SU-DHL-6 (cell line): ENCODE measurements at regions not wholly inside any gene's neighbourhood (a gene's known extent, or its start where the extent isn't known, plus 50 kb on each side); places are given as distances from the start of the nearest gene placed in this dataset.
"Not testable (repeated sequence)": the region's sequence is repeated elsewhere in the genome, so short reads cannot be mapped to it uniquely, and the experiment has no call there.

Experiments used
- H2AFZ ChIP-seq: fragments of 200-600 bp; sonication (generic); 2 replicates; pipeline ENCODE4 v1.6.1; 2014; ENCODE audit warnings: low read depth, mild to moderate bottlenecking, moderate library complexity, mixed read lengths, antibody characterized with exemption, low read length; ENCODE audit not compliant: severe bottlenecking
- H3F3A ChIP-seq: fragments of 200-600 bp; shearing (Covaris generic); 2 replicates; pipeline ENCODE4 v1.6.0; 2016; ENCODE audit warnings: antibody characterized with exemption, mild to moderate bottlenecking; ENCODE audit not compliant: insufficient read depth
- H3K27ac ChIP-seq: fragments of 200-600 bp; sonication (generic); 2 replicates; pipeline ENCODE4 v1.5.1; 2016; ENCODE audit warnings: low read depth, mild to moderate bottlenecking, low read length, moderate library complexity, mixed read lengths
- H3K27me3 ChIP-seq: fragments of 200-600 bp; sonication (generic), shearing (Covaris generic); 2 replicates; pipeline ENCODE4 v1.6.0; 2014; ENCODE audit warnings: mild to moderate bottlenecking, low read length
- H3K36me3 ChIP-seq: fragments of 200-600 bp; sonication (generic); 2 replicates; pipeline ENCODE4 v1.6.1; 2014; ENCODE audit warnings: mild to moderate bottlenecking, low read length, mixed read lengths
- H3K4me2 ChIP-seq: fragments of 300-600, 200-600 bp; shearing (Covaris generic), sonication (generic); 2 replicates; pipeline ENCODE4 v1.6.0; 2014; ENCODE audit warnings: low read length, low read depth, mild to moderate bottlenecking; ENCODE audit not compliant: poor library complexity, severe bottlenecking
- H3K4me3 ChIP-seq: fragments of 200-600 bp; sonication (generic); 2 replicates; pipeline ENCODE4 v1.5.1; 2014; ENCODE audit warnings: antibody characterized with exemption, low read length, mild to moderate bottlenecking, mixed read lengths; ENCODE audit not compliant: insufficient read depth, poor library complexity, severe bottlenecking
- H3K79me2 ChIP-seq: fragments of 200-600 bp; sonication (generic); 2 replicates; pipeline ENCODE4 v1.6.1; 2014; ENCODE audit warnings: mild to moderate bottlenecking, low read length, moderate library complexity; ENCODE audit not compliant: insufficient read depth
- H3K9ac ChIP-seq: fragments of 200-600 bp; sonication (generic); 2 replicates; pipeline ENCODE4 v1.7.0; 2014; ENCODE audit warnings: mild to moderate bottlenecking, low read length
- H3K9me2 ChIP-seq: fragments of 200-600 bp; sonication (generic); replicated peaks from 2 replicates; pipeline ENCODE4 v1.6.1; 2014; ENCODE audit warnings: low read length; ENCODE audit not compliant: insufficient read depth
- H3K9me3 ChIP-seq: fragments of 200-600 bp; sonication (generic); 2 replicates; pipeline ENCODE4 v1.6.1; 2014; ENCODE audit warnings: low read length, mixed read lengths; ENCODE audit not compliant: insufficient read depth
- H4K20me1 ChIP-seq: fragments of 200-600 bp; sonication (generic); 2 replicates; pipeline ENCODE4 v1.6.1; 2014; ENCODE audit warnings: low read depth, mild to moderate bottlenecking, antibody characterized with exemption, low read length, moderate library complexity, mixed read lengths
- EZH2phosphoT487 ChIP-seq: fragments of 200-600 bp; sonication (generic), shearing (Covaris generic); conservative IDR thresholded peaks from 2 replicates; pipeline ENCODE4 v1.6.1; 2018; ENCODE audit warnings: mild to moderate bottlenecking, antibody characterized with exemption, low read length, moderate library complexity, mixed read lengths
- TF ChIP-seq, protein P1 (sequence below): fragments of 200-600 bp; sonication (generic); IDR thresholded peaks from one replicate; pipeline ENCODE4 v1.5.1; 2017; ENCODE audit warnings: antibody characterized with exemption, mild to moderate bottlenecking, low read length, moderate library complexity; ENCODE audit not compliant: insufficient read depth, poor library complexity, severe bottlenecking

GRCh38 chr9:25308549-25308948 lies 369.7 kb downstream of the TUSC1 start:
- H3K36me3 ChIP-seq = no peaks in the 10 kb centered on the region
- H3K79me2 ChIP-seq = no peaks in the 10 kb centered on the region
- no peak overlapping the region for H3K4me2 ChIP-seq
- TF ChIP-seq EZH2phosphoT487 = no peak
- TF ChIP-seq, protein P1, sequence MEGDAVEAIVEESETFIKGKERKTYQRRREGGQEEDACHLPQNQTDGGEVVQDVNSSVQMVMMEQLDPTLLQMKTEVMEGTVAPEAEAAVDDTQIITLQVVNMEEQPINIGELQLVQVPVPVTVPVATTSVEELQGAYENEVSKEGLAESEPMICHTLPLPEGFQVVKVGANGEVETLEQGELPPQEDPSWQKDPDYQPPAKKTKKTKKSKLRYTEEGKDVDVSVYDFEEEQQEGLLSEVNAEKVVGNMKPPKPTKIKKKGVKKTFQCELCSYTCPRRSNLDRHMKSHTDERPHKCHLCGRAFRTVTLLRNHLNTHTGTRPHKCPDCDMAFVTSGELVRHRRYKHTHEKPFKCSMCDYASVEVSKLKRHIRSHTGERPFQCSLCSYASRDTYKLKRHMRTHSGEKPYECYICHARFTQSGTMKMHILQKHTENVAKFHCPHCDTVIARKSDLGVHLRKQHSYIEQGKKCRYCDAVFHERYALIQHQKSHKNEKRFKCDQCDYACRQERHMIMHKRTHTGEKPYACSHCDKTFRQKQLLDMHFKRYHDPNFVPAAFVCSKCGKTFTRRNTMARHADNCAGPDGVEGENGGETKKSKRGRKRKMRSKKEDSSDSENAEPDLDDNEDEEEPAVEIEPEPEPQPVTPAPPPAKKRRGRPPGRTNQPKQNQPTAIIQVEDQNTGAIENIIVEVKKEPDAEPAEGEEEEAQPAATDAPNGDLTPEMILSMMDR = no peak
- H3F3A ChIP-seq = no peaks in the 10 kb centered on the region
- H2AFZ ChIP-seq = no peak overlapping the region
- H3K9me3 ChIP-seq = peaks cover 4% of the 10 kb centered on the region; the same call in 1 of the 2 replicates
- no peak overlapping the region for H3K4me3 ChIP-seq
- no peaks in the 10 kb centered on the region; the same call in 1 of the 2 replicates for H3K9me2 ChIP-seq
- H3K27me3 ChIP-seq = no peaks in the 10 kb centered on the region
- no peak overlapping the region for H3K9ac ChIP-seq
- no peak overlapping the region for H3K27ac ChIP-seq
- no peaks in the 10 kb centered on the region for H4K20me1 ChIP-seq

DNA sequence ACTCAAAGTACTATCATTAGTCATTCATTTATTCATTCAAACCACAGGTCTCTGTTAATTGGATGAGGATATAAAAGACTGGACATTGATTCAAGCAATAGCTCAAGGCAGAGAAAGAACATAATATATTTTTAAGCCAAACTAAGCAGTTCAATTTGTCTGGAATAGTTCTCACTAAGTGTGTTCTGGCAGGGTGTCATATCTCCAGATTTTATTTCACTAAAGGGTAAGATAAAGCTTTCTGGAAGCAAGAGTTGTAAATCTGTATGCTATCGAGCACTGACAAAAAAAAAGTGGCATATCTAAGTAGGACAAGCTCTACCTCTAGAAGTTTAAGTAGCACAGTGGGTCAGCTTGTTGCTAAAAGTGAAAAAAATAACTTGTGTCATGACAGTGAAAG lies 375.6 kb downstream of the TUSC1 start:
- Histone ChIP-seq H3K27me3 (no peaks in the 10 kb centered on the region), H3K79me2 (no peaks in the 10 kb centered on the region), H4K20me1 (no peaks in the 10 kb centered on the region), H3K27ac (no peak overlapping the region), H3K36me3 (no peaks in the 10 kb centered on the region), H3F3A (no peaks in the 10 kb centered on the region), H3K4me3 (no peak overlapping the region), H3K9ac (no peak overlapping the region), H3K4me2 (no peak overlapping the region), H3K9me2 (no peaks in the 10 kb centered on the region), H2AFZ (no peak overlapping the region), H3K9me3 (no peaks in the 10 kb centered on the region; the same call in 1 of the 2 replicates)
- TF ChIP-seq, protein P1 = no peak
- TF ChIP-seq EZH2phosphoT487 = no peak

DNA sequence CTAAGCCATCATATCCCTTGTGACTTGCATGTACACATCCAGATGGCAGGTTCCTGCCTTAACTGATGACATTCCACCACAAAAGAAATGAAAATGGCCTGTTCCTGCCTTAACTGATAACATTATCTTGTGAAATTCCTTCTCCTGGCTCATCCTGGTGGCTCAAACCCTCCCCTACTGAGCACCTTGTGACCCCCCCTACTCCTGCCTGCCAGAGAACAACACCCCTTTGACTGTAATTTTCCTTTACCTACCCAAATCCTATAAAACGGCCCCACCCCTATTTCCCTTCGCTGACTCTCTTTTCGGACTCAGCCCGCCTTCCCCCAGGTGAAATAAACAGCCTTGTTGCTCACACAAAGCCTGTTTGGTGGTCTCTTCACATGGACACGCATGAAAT lies 390.0 kb downstream of the TUSC1 start:
- not testable (repeated sequence) for H3K4me2 ChIP-seq, H3K27me3 ChIP-seq, H3K9ac ChIP-seq, H3F3A ChIP-seq, H3K27ac ChIP-seq, H2AFZ ChIP-seq, H3K9me2 ChIP-seq, H3K4me3 ChIP-seq, H3K36me3 ChIP-seq, H4K20me1 ChIP-seq, H3K9me3 ChIP-seq, H3K79me2 ChIP-seq

GRCh38 chr9:25284365-25284764 lies 393.9 kb downstream of the TUSC1 start:
- Histone ChIP-seq H3K9ac (no peak overlapping the region), H3K27ac (no peak overlapping the region), H3K36me3 (no peaks in the 10 kb centered on the region), H2AFZ (no peak overlapping the region), H3K9me3 (no peaks in the 10 kb centered on the region), H3K4me3 (no peak overlapping the region), H3F3A (no peaks in the 10 kb centered on the region), H3K4me2 (no peak overlapping the region), H3K9me2 (no peaks in the 10 kb centered on the region; the same call in 1 of the 2 replicates), H3K27me3 (no peaks in the 10 kb centered on the region), H4K20me1 (no peaks in the 10 kb centered on the region), H3K79me2 (no peaks in the 10 kb centered on the region)
- TF ChIP-seq, protein P1 = no peak
- TF ChIP-seq EZH2phosphoT487 = no peak
